Activated CD8-positive, alpha-beta memory T cell treated with anti-CD3 and anti-CD28 coated beads for 24 hours (primary cell): ENCODE measurements at regions not wholly inside any gene's neighbourhood (a gene's known extent, or its start where the extent isn't known, plus 50 kb on each side); places are given as distances from the start of the nearest gene placed in this dataset.

Experiments
- DNase-seq: peaks from one replicate; pipeline ENCODE4 v3.0.0-alpha.2; 2020

GRCh38 chr22:27212617-27213177, 555.3 kb downstream of the MIAT start:
- DNase-seq, result no peak

GRCh38 chr22:27213294-27213693, 555.9 kb downstream of the MIAT start:
- DNase-seq, result no peak

GRCh38 chr22:27213766-27214581, 556.6 kb downstream of the MIAT start:
- no peak for DNase-seq

- no peak for DNase-seq
Observed at GRCh38 chr22:27214691-27215090, 557.3 kb downstream of the MIAT start.

- no peak for DNase-seq
Observed at GRCh38 chr22:27215871-27216270, 558.5 kb downstream of the MIAT start.

GRCh38 chr22:27216444-27216843, 559.1 kb downstream of the MIAT start:
- DNase-seq, result no peak

GRCh38 chr22:27217154-27217553, 559.8 kb downstream of the MIAT start:
- no peak for DNase-seq

GRCh38 chr22:27218012-27218920, 560.9 kb downstream of the MIAT start:
- no peak for DNase-seq

GRCh38 chr22:27219036-27219435, 561.6 kb downstream of the MIAT start:
- DNase-seq, result no peak

GRCh38 chr22:27220339-27220738, 563.0 kb downstream of the MIAT start:
- no peak for DNase-seq

- DNase-seq, result no peak
Observed at GRCh38 chr22:27222178-27222577, 564.8 kb downstream of the MIAT start.

GRCh38 chr22:27223317-27224177, 566.2 kb downstream of the MIAT start:
- no peak for DNase-seq

- DNase-seq, result no peak
Observed at GRCh38 chr22:27224485-27225374, 567.3 kb downstream of the MIAT start.

GRCh38 chr22:27226666-27227065, 569.3 kb downstream of the MIAT start:
- no peak for DNase-seq

- no peak for DNase-seq
Observed at GRCh38 chr22:27228771-27229170, 571.4 kb downstream of the MIAT start.

- DNase-seq, result no peak
Observed at GRCh38 chr22:27230189-27230588, 571.4 kb downstream of the MN1 start.

GRCh38 chr22:27231266-27231665, 570.3 kb downstream of the MN1 start:
- no peak for DNase-seq

- no peak for DNase-seq
Observed at GRCh38 chr22:27232077-27232476, 569.5 kb downstream of the MN1 start.

GRCh38 chr22:27237080-27237741, 564.3 kb downstream of the MN1 start:
- DNase-seq, result no peak

- DNase-seq, result no peak
Observed at GRCh38 chr22:27238935-27239510, 562.5 kb downstream of the MN1 start.

- DNase-seq, result no peak
Observed at GRCh38 chr22:27239520-27239919, 562.0 kb downstream of the MN1 start.
